GM12878 (cell line): ENCODE measurements at regions not wholly inside any gene's neighbourhood (a gene's known extent, or its start where the extent isn't known, plus 50 kb on each side); places are given as distances from the start of the nearest gene placed in this dataset.

Experiments used
- ATAC-seq: fragments of 200-7000 bp; cut with Tn5 transposase; 3 replicates; pipeline ENCODE4 v1.9.1; 2020; ENCODE audit warnings: mild to moderate bottlenecking, moderate library complexity
- BruUV-seq: library from RNA; stranded (reverse); fragments of 400-500 nt; replicated peaks from 2 replicates; lab custom pipeline; 2021; lab: Mats Ljungman, UMichigan
- CTCF ChIA-PET: fragments of 300-600 bp; sonication (Branson Sonifier 250); formaldehyde crosslinking; extraction: SDS; loops from one replicate; lab custom pipeline; 2021; ENCODE audit warnings: inconsistent platforms; lab: Yijun Ruan, JAX
- POLR2A ChIA-PET: fragments of 350-600 bp; formaldehyde crosslinking; extraction: SDS; loops from one replicate; lab custom pipeline; 2021; ENCODE audit warnings: inconsistent platforms; lab: Charles Lee
- RAD21 ChIA-PET: fragments of 300-600 bp; sonication (Branson Sonifier 250); formaldehyde crosslinking; loops from one replicate; lab custom pipeline; 2023; ENCODE audit warnings: antibody characterized with exemption; ENCODE audit not compliant: unreplicated experiment; lab: Charles Lee
- SMC1A ChIA-PET: fragments of 300-600 bp; sonication (Branson Sonifier 250); formaldehyde crosslinking; loops from one replicate; lab custom pipeline; 2023; ENCODE audit not compliant: unreplicated experiment, uncharacterized antibody; lab: Charles Lee
- DNase-seq: peaks from one replicate; pipeline ENCODE4 v3.0.0-alpha.2; 2011; ENCODE audit warnings: low read depth, low spot score
- FAIRE-seq: peaks from 3 replicates; lab custom pipeline; 2011; peaks lifted over from hg19 to GRCh38; lab: Jason Lieb, UNC
- H2AFZ ChIP-seq: 2 replicates; pipeline ENCODE4 v1.6.0; 2011; ENCODE audit warnings: low read depth, low read length, control low read depth; ENCODE audit not compliant: control insufficient read depth
- H3K27ac ChIP-seq: 2 replicates; pipeline ENCODE4 v1.5.1; 2011; ENCODE audit warnings: control low read depth; ENCODE audit not compliant: control insufficient read depth, insufficient read depth
- H3K27me3 ChIP-seq, 2 experiments: replicated peaks in 1 of 2; 2 replicates each; pipeline versions ENCODE4 v1.6.0 to v1.6.1; 2011; ENCODE audit warnings: low read length in 1 of 2; ENCODE audit not compliant: control insufficient read depth in 2 of 2, insufficient read depth in 2 of 2
- H3K36me3 ChIP-seq, 2 experiments: 2 replicates each; pipeline ENCODE4 v1.5.1; 2011; ENCODE audit warnings: low read length in 1 of 2; ENCODE audit not compliant: control insufficient read depth in 2 of 2, insufficient read depth in 2 of 2
- H3K4me1 ChIP-seq: 2 replicates; pipeline ENCODE4 v1.6.1; 2011; ENCODE audit warnings: mild to moderate bottlenecking, low read length, moderate library complexity, mixed read lengths; ENCODE audit not compliant: control insufficient read depth, insufficient read depth
- H3K4me2 ChIP-seq: 2 replicates; pipeline ENCODE4 v1.6.0; 2011; ENCODE audit warnings: control low read depth; ENCODE audit not compliant: control insufficient read depth, insufficient read depth
- H3K4me3 ChIP-seq: fragments of 200-600 bp; sonication (generic); 2 replicates; pipeline ENCODE4 v1.5.1; 2016
- H3K79me2 ChIP-seq: 2 replicates; pipeline ENCODE4 v1.6.0; 2011; ENCODE audit warnings: low read length; ENCODE audit not compliant: control insufficient read depth, insufficient read depth
- H3K9ac ChIP-seq: 2 replicates; pipeline ENCODE4 v1.8.0; 2011; ENCODE audit warnings: low read length, control low read depth, mixed read lengths; ENCODE audit not compliant: control insufficient read depth, insufficient read depth
- H3K9me3 ChIP-seq: replicated peaks from 3 replicates; pipeline ENCODE4 v1.5.1; 2011; ENCODE audit warnings: mild to moderate bottlenecking, low read length; ENCODE audit not compliant: control insufficient read depth, insufficient read depth
- H4K20me1 ChIP-seq: 2 replicates; pipeline ENCODE4 v1.6.0; 2011; ENCODE audit not compliant: control insufficient read depth, insufficient read depth
- EGR1 ChIP-seq, 2 experiments: IDR thresholded peaks; 1 replicate in 1 of 2; 2 replicates in 1 of 2; pipeline ENCODE4 v1.6.1; 2011 to 2012; ENCODE audit warnings: low read depth in 2 of 2, low read length in 2 of 2, borderline replicate concordance in 1 of 2, mild to moderate bottlenecking in 1 of 2, moderate library complexity in 1 of 2
- SMAD1 ChIP-seq: fragments of 450-650 bp; IDR thresholded peaks from 2 replicates; pipeline ENCODE4 v1.6.1; 2018; ENCODE audit warnings: mild to moderate bottlenecking, low read depth; ENCODE audit not compliant: partially characterized antibody
- SPI1 ChIP-seq: IDR thresholded peaks from 2 replicates; pipeline ENCODE4 v1.6.1; 2011; ENCODE audit warnings: low read depth, mild to moderate bottlenecking, low read length, moderate library complexity, borderline replicate concordance; ENCODE audit not compliant: insufficient read depth
- TARDBP ChIP-seq: IDR thresholded peaks from 2 replicates; pipeline ENCODE4 v1.6.1; 2016; ENCODE audit warnings: borderline replicate concordance
- whole genome bisulfite sequencing: methylation state at CpG from one replicate; pipeline ENCODE4 v1.1.6; 2016; ENCODE audit warnings: low lambda C conversion rate; ENCODE audit not compliant: insufficient replicate concordance, insufficient coverage; ENCODE audit errors: missing lambda C conversion rate; 5-methylcytosine and 5-hydroxymethylcytosine counted together
- in situ Hi-C: fragments of 300-500 bp; cut with MboI; formaldehyde crosslinking; loops from 9 replicates; pipeline ENCODE4 v1.14.3; 2018; ENCODE audit warnings: mixed read lengths
- intact Hi-C: fragments of 100-400 bp; cut with micrococcal nuclease; formaldehyde crosslinking; loops from one replicate; pipeline ENCODE4 v1.14.2; 2022; ENCODE audit not compliant: unreplicated experiment
- TF ChIP-seq, protein P1 (sequence below): fragments of 450-650 bp; IDR thresholded peaks from 2 replicates; pipeline ENCODE4 v1.6.1; 2016; ENCODE audit warnings: mild to moderate bottlenecking
- TF ChIP-seq, protein P2 (sequence below): IDR thresholded peaks from 2 replicates; pipeline ENCODE4 v1.6.1; 2012; ENCODE audit warnings: low read length, inconsistent platforms
- TF ChIP-seq, protein P3 (sequence below): IDR thresholded peaks from 2 replicates; pipeline ENCODE4 v1.6.1; 2012; ENCODE audit warnings: low read depth, low read length, improper control_type of control experiment

DNA sequence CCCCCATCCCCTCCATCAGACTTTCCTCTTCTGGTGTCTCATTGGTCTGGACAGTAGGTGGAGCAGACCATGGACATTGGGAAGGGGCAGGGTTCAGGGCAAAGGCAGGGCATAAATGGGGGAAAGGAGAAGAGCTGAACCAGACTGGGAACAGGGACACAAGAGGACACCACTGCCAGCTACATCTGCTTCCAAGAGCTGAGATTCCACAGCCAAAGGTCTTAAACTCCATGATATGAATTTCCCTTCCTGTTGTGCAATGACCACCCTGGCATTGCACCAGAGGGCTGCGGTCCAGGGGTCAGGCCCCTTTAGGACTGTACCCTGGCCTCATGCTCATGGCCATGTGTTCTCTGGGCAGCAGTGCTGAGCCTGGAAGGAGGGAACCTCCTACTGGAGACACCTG is 137.9 kb downstream of the MAFB start:
- intact Hi-C loops, result no loop called here
- ChIA-PET CTCF (no interaction called here), POLR2A (no interaction called here), RAD21 (no interaction called here), SMC1A (no interaction called here)
- no peaks in the 10 kb centered on the region for H3K36me3 ChIP-seq
- H4K20me1 ChIP-seq, result no peaks in the 10 kb centered on the region
- no peak for ATAC-seq
- 64% methylated on average over 1 of the region's 1 CpG for WGBS
- no peak overlapping the region for H3K9ac ChIP-seq
- no peak overlapping the region for H3K4me3 ChIP-seq
- H3K9me3 ChIP-seq, result no peaks in the 10 kb centered on the region
- H3K4me1 ChIP-seq, result no peaks in the 10 kb centered on the region
- no peaks in the 10 kb centered on the region for H3K27me3 ChIP-seq
- no peak for DNase-seq
- no peak overlapping the region for H3K4me2 ChIP-seq
- in situ Hi-C loops, result no loop called here
- no TSS peak for BruUV-seq
- H3K79me2 ChIP-seq, result no peaks in the 10 kb centered on the region
- no peak overlapping the region for H2AFZ ChIP-seq
- no peak for FAIRE-seq
- no peak overlapping the region for H3K27ac ChIP-seq
- TF ChIP-seq, protein P1, sequence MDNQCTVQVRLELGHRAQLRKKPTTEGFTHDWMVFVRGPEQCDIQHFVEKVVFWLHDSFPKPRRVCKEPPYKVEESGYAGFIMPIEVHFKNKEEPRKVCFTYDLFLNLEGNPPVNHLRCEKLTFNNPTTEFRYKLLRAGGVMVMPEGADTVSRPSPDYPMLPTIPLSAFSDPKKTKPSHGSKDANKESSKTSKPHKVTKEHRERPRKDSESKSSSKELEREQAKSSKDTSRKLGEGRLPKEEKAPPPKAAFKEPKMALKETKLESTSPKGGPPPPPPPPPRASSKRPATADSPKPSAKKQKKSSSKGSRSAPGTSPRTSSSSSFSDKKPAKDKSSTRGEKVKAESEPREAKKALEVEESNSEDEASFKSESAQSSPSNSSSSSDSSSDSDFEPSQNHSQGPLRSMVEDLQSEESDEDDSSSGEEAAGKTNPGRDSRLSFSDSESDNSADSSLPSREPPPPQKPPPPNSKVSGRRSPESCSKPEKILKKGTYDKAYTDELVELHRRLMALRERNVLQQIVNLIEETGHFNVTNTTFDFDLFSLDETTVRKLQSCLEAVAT, result no peak
- TF ChIP-seq SPI1 (no peak), EGR1 (IDR thresholded peaks at IDR 0.05; ENCODE audit: borderline replicate concordance in 1 of 2, low read depth in 2 of 2, low read length in 2 of 2) (no peak), SMAD1 (no peak), TARDBP (no peak)
- TF ChIP-seq, protein P2, sequence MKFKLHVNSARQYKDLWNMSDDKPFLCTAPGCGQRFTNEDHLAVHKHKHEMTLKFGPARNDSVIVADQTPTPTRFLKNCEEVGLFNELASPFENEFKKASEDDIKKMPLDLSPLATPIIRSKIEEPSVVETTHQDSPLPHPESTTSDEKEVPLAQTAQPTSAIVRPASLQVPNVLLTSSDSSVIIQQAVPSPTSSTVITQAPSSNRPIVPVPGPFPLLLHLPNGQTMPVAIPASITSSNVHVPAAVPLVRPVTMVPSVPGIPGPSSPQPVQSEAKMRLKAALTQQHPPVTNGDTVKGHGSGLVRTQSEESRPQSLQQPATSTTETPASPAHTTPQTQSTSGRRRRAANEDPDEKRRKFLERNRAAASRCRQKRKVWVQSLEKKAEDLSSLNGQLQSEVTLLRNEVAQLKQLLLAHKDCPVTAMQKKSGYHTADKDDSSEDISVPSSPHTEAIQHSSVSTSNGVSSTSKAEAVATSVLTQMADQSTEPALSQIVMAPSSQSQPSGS, result no peak
- TF ChIP-seq, protein P3, sequence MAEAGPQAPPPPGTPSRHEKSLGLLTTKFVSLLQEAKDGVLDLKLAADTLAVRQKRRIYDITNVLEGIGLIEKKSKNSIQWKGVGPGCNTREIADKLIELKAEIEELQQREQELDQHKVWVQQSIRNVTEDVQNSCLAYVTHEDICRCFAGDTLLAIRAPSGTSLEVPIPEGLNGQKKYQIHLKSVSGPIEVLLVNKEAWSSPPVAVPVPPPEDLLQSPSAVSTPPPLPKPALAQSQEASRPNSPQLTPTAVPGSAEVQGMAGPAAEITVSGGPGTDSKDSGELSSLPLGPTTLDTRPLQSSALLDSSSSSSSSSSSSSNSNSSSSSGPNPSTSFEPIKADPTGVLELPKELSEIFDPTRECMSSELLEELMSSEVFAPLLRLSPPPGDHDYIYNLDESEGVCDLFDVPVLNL, result no peak
